ENCODE measurements at regions not wholly inside any gene's neighbourhood (a gene's known extent, or its start where the extent isn't known, plus 50 kb on each side); places are given as distances from the start of the nearest gene placed in this dataset.

DNA sequence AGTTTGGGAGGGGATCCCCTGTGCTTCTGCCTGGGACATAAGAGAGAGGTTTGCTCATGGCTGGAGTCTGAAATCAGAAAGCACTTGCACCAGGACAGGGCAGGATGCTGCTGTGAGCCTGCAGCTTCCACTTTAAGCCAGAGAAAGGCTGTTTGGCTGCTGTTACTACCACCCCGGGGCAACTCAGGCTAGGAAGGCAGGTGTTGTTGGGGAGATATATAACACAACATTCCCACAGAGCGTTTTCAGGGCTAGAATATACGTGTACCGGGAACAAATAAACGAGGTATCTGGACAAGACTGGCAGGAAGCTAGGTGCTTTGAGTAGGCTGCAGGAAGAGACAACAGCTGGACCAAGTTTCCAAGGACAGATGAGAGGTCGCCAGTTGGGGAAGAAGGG, 313.3 kb upstream of the CCL2 start:
- Histone ChIP-seq H3K36me3 (ENCODE audit: control insufficient read depth in 2 of 3, insufficient read depth in 3 of 3, low read length in 3 of 3) (no peaks in the 10 kb centered on the region), H3K9ac (ENCODE audit: low read length in 3 of 3) (no peak overlapping the region), H3K9me3 (ENCODE audit: control insufficient read depth in 2 of 3, insufficient read depth in 1 of 3, low read length in 3 of 3) (no peaks in the 10 kb centered on the region), H3K4me1 (ENCODE audit: control insufficient read depth in 2 of 3, insufficient read depth in 2 of 3, low read depth in 1 of 3, low read length in 3 of 3) (no peaks in the 10 kb centered on the region), H3K27ac (ENCODE audit: low read depth in 2 of 2, low read length in 2 of 2) (no peak overlapping the region), H3K27me3 (ENCODE audit: control insufficient read depth, insufficient read depth, low read length) (no peaks in the 10 kb centered on the region), H3K4me3 (ENCODE audit: low read length in 3 of 3) (no peak overlapping the region)
- no peak for DNase-seq
- TF ChIP-seq, protein P1, sequence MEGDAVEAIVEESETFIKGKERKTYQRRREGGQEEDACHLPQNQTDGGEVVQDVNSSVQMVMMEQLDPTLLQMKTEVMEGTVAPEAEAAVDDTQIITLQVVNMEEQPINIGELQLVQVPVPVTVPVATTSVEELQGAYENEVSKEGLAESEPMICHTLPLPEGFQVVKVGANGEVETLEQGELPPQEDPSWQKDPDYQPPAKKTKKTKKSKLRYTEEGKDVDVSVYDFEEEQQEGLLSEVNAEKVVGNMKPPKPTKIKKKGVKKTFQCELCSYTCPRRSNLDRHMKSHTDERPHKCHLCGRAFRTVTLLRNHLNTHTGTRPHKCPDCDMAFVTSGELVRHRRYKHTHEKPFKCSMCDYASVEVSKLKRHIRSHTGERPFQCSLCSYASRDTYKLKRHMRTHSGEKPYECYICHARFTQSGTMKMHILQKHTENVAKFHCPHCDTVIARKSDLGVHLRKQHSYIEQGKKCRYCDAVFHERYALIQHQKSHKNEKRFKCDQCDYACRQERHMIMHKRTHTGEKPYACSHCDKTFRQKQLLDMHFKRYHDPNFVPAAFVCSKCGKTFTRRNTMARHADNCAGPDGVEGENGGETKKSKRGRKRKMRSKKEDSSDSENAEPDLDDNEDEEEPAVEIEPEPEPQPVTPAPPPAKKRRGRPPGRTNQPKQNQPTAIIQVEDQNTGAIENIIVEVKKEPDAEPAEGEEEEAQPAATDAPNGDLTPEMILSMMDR (IDR thresholded peaks at IDR 0.05; ENCODE audit: borderline replicate concordance, extremely low read depth, insufficient read depth) = no peak
- FAIRE-seq = no peak
- intact Hi-C loops (cut with DNase I) = no loop called here

DNA sequence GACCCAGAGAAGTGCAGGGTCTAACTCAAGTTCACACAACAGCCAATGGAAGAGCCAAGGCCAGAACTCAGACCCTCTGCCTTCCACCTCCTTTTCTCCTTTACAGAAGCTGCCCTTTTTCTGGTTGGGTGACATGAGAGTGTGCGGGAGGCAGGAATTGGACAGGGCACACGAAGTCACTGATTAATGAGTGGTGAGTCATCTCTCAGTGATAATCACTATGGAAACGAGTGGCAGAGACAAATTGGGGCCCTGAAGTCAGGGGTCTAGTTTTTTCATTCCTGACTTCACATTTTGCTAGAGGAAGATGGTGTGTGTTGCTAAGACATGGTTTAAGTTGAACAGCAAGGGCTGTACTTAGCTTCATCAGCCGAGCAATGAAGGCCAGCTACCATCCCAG, 312.7 kb upstream of the CCL2 start:
- no peak for FAIRE-seq
- DNase-seq = no peak
- H3K4me3 ChIP-seq (ENCODE audit: low read length in 3 of 3) = no peak overlapping the region
- no peak overlapping the region for H3K27ac ChIP-seq (ENCODE audit: low read depth in 2 of 2, low read length in 2 of 2)
- H3K9ac ChIP-seq (ENCODE audit: low read length in 3 of 3) = no peak overlapping the region
- H3K9me3 ChIP-seq (ENCODE audit: control insufficient read depth in 2 of 3, insufficient read depth in 1 of 3, low read length in 3 of 3) = no peaks in the 10 kb centered on the region
- intact Hi-C loops (cut with DNase I) = no loop called here
- H3K4me1 ChIP-seq (ENCODE audit: control insufficient read depth in 2 of 3, insufficient read depth in 2 of 3, low read depth in 1 of 3, low read length in 3 of 3) = no peaks in the 10 kb centered on the region
- TF ChIP-seq, protein P1 (IDR thresholded peaks at IDR 0.05; ENCODE audit: borderline replicate concordance, extremely low read depth, insufficient read depth) = no peak
- H3K36me3 ChIP-seq (ENCODE audit: control insufficient read depth in 2 of 3, insufficient read depth in 3 of 3, low read length in 3 of 3) = no peaks in the 10 kb centered on the region
- H3K27me3 ChIP-seq (ENCODE audit: control insufficient read depth, insufficient read depth, low read length) = no peaks in the 10 kb centered on the region

DNA sequence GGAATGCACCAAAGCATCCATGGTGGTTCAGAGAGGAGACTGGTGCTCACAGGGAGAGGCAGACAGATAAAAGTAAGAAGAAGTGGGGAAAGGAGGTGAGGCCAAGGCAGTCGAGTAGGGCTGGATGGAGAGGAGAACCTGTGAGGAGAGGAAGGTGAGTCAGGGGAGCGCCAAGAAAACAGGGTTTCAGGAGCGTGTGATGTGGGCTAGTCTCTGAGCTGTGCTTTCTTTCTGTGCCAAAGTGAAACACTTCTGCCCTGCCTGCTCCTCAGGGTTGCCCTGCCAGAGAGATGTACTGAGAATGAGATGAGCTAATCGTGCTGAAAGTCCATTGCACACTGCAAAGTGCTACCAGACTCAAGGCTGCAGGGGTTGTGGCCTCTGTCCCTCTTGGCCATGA, 310.7 kb upstream of the CCL2 start:
- DNase-seq (no peak), FAIRE-seq (no peak)
- no peaks in the 10 kb centered on the region for H3K27me3 ChIP-seq (ENCODE audit: control insufficient read depth, insufficient read depth, low read length)
- no peaks in the 10 kb centered on the region for H3K36me3 ChIP-seq (ENCODE audit: control insufficient read depth in 2 of 3, insufficient read depth in 3 of 3, low read length in 3 of 3)
- no peaks in the 10 kb centered on the region for H3K9me3 ChIP-seq (ENCODE audit: control insufficient read depth in 2 of 3, insufficient read depth in 1 of 3, low read length in 3 of 3)
- TF ChIP-seq, protein P1 (IDR thresholded peaks at IDR 0.05; ENCODE audit: borderline replicate concordance, extremely low read depth, insufficient read depth) = no peak
- no peak overlapping the region for H3K27ac ChIP-seq (ENCODE audit: low read depth in 2 of 2, low read length in 2 of 2)
- intact Hi-C loops (cut with DNase I) = no loop called here
- H3K9ac ChIP-seq (ENCODE audit: low read length in 3 of 3) = no peak overlapping the region
- H3K4me1 ChIP-seq (ENCODE audit: control insufficient read depth in 2 of 3, insufficient read depth in 2 of 3, low read depth in 1 of 3, low read length in 3 of 3) = no peaks in the 10 kb centered on the region
- H3K4me3 ChIP-seq (ENCODE audit: low read length in 3 of 3) = no peak overlapping the region

- no peaks in the 10 kb centered on the region for H3K36me3 ChIP-seq (ENCODE audit: control insufficient read depth in 2 of 3, insufficient read depth in 3 of 3, low read length in 3 of 3)
- no peaks in the 10 kb centered on the region for H3K4me1 ChIP-seq (ENCODE audit: control insufficient read depth in 2 of 3, insufficient read depth in 2 of 3, low read depth in 1 of 3, low read length in 3 of 3)
- no peak for FAIRE-seq
- no peak overlapping the region for H3K4me3 ChIP-seq (ENCODE audit: low read length in 3 of 3)
- DNase-seq = no peak
- TF ChIP-seq, protein P1 (IDR thresholded peaks at IDR 0.05; ENCODE audit: borderline replicate concordance, extremely low read depth, insufficient read depth) = no peak
- H3K9ac ChIP-seq (ENCODE audit: low read length in 3 of 3) = no peak overlapping the region
- intact Hi-C loops (cut with DNase I) = no loop called here
- no peaks in the 10 kb centered on the region for H3K27me3 ChIP-seq (ENCODE audit: control insufficient read depth, insufficient read depth, low read length)
- H3K27ac ChIP-seq (ENCODE audit: low read depth in 2 of 2, low read length in 2 of 2) = no peak overlapping the region
- H3K9me3 ChIP-seq (ENCODE audit: control insufficient read depth in 2 of 3, insufficient read depth in 1 of 3, low read length in 3 of 3) = no peaks in the 10 kb centered on the region
These were observed 310.3 kb upstream of the CCL2 start for GRCh38 chr17:33944826-33945225.

Data from kidney (tissue), 13 donors.